Mesothelial cell of epicardium (in vitro differentiated cells): ENCODE measurements at regions not wholly inside any gene's neighbourhood (a gene's known extent, or its start where the extent isn't known, plus 50 kb on each side); places are given as distances from the start of the nearest gene placed in this dataset.

Source experiments
- DNase-seq, 2 experiments: peaks; one replicate each; pipeline ENCODE4 v3.0.0; 2021; ENCODE audit warnings: low spot score in 2 of 2; ENCODE audit not compliant: unreplicated experiment in 2 of 2
- H3K27ac Mint-ChIP-seq: 2 replicates; pipeline ENCODE4 v1.8.0; 2021; ENCODE audit warnings: mixed read lengths
- H3K27me3 Mint-ChIP-seq: 2 replicates; pipeline ENCODE4 v1.8.0; 2021; ENCODE audit warnings: low read depth, mixed read lengths
- H3K36me3 Mint-ChIP-seq: 2 replicates; pipeline ENCODE4 v1.8.0; 2021; ENCODE audit warnings: mixed read lengths
- H3K4me1 Mint-ChIP-seq: 2 replicates; pipeline ENCODE4 v1.8.0; 2021; ENCODE audit warnings: mixed read lengths
- H3K4me3 Mint-ChIP-seq: 2 replicates; pipeline ENCODE4 v1.8.0; 2021; ENCODE audit warnings: mild to moderate bottlenecking, moderate library complexity, mixed read lengths
- H3K9me3 Mint-ChIP-seq: 2 replicates; pipeline ENCODE4 v1.8.0; 2021; ENCODE audit warnings: mixed read lengths
- CTCF ChIP-seq: fragments of 200-600 bp; sonication (generic); IDR thresholded peaks from one replicate; pipeline ENCODE4 v1.5.0; 2021; ENCODE audit warnings: antibody characterized with exemption; ENCODE audit not compliant: unreplicated experiment

GRCh38 chr4:65921180-65921579 is 250.9 kb upstream of the EPHA5 start:
- Mint-ChIP-seq H3K4me1 (peaks cover 14% of the 10 kb centered on the region), H3K27me3 (no peaks in the 10 kb centered on the region), H3K27ac (no peak overlapping the region), H3K36me3 (no peaks in the 10 kb centered on the region), H3K4me3 (no peak overlapping the region), H3K9me3 (peaks cover 3% of the 10 kb centered on the region)
- no peak for DNase-seq
- no peak for TF ChIP-seq CTCF

- DNase-seq, result no peak
- no peak overlapping the region for H3K4me3 Mint-ChIP-seq
- peaks cover 3% of the 10 kb centered on the region for H3K9me3 Mint-ChIP-seq
- H3K27ac Mint-ChIP-seq, result no peak overlapping the region
- no peaks in the 10 kb centered on the region for H3K36me3 Mint-ChIP-seq
- H3K4me1 Mint-ChIP-seq, result peaks cover 22% of the 10 kb centered on the region
- no peak for TF ChIP-seq CTCF
- no peaks in the 10 kb centered on the region for H3K27me3 Mint-ChIP-seq
Observed at GRCh38 chr4:65918872-65919271, 248.6 kb upstream of the EPHA5 start.

GRCh38 chr4:65918212-65918611 is 247.9 kb upstream of the EPHA5 start:
- H3K4me3 Mint-ChIP-seq, result no peak overlapping the region
- peaks cover 3% of the 10 kb centered on the region for H3K9me3 Mint-ChIP-seq
- no peak for TF ChIP-seq CTCF
- DNase-seq, result no peak
- H3K27ac Mint-ChIP-seq, result no peak overlapping the region
- peaks cover 27% of the 10 kb centered on the region for H3K4me1 Mint-ChIP-seq
- no peaks in the 10 kb centered on the region for H3K27me3 Mint-ChIP-seq
- H3K36me3 Mint-ChIP-seq, result no peaks in the 10 kb centered on the region

- Mint-ChIP-seq H3K9me3 (peaks cover 3% of the 10 kb centered on the region), H3K27me3 (no peaks in the 10 kb centered on the region), H3K27ac (no peak overlapping the region), H3K4me1 (peaks cover 28% of the 10 kb centered on the region), H3K4me3 (no peak overlapping the region), H3K36me3 (no peaks in the 10 kb centered on the region)
- TF ChIP-seq CTCF, result no peak
- no peak for DNase-seq
Observed at GRCh38 chr4:65917486-65917885, 247.2 kb upstream of the EPHA5 start.

GRCh38 chr4:65911720-65912119 is 241.4 kb upstream of the EPHA5 start:
- no peak overlapping the region for H3K27ac Mint-ChIP-seq
- H3K36me3 Mint-ChIP-seq, result no peaks in the 10 kb centered on the region
- no peak for TF ChIP-seq CTCF
- H3K4me1 Mint-ChIP-seq, result peaks cover 25% of the 10 kb centered on the region
- no peak for DNase-seq
- H3K27me3 Mint-ChIP-seq, result no peaks in the 10 kb centered on the region
- H3K9me3 Mint-ChIP-seq, result no peaks in the 10 kb centered on the region
- H3K4me3 Mint-ChIP-seq, result no peak overlapping the region
